Skeletal muscle satellite cell (primary cell): ENCODE measurements at regions not wholly inside any gene's neighbourhood (a gene's known extent, or its start where the extent isn't known, plus 50 kb on each side); places are given as distances from the start of the nearest gene placed in this dataset.
"Not testable (repeated sequence)": the region's sequence is repeated elsewhere in the genome, so short reads cannot be mapped to it uniquely, and the experiment has no call there.

Source experiments
- H3K27me3 ChIP-seq: 2 replicates; pipeline ENCODE4 v1.7.0; 2013; ENCODE audit warnings: low read length; ENCODE audit not compliant: control insufficient read depth, insufficient read depth
- H3K36me3 ChIP-seq: 2 replicates; pipeline ENCODE4 v1.7.0; 2013; ENCODE audit warnings: mild to moderate bottlenecking, control low read depth, low read length; ENCODE audit not compliant: insufficient read depth
- H3K4me1 ChIP-seq: 2 replicates; pipeline ENCODE4 v1.7.0; 2013; ENCODE audit warnings: low read length; ENCODE audit not compliant: control insufficient read depth, insufficient read depth
- H3K4me2 ChIP-seq: 2 replicates; pipeline ENCODE4 v1.7.0; 2013; ENCODE audit warnings: mild to moderate bottlenecking, low read length
- H3K4me3 ChIP-seq: 2 replicates; pipeline ENCODE4 v1.7.0; 2013; ENCODE audit warnings: low read length
- H3K9ac ChIP-seq: 2 replicates; pipeline ENCODE4 v1.7.0; 2013; ENCODE audit warnings: mild to moderate bottlenecking, low read depth, low read length, moderate library complexity
- H3K9me3 ChIP-seq: replicated peaks from 2 replicates; pipeline ENCODE4 v1.7.0; 2013; ENCODE audit warnings: mild to moderate bottlenecking, control low read depth, low read length

DNA sequence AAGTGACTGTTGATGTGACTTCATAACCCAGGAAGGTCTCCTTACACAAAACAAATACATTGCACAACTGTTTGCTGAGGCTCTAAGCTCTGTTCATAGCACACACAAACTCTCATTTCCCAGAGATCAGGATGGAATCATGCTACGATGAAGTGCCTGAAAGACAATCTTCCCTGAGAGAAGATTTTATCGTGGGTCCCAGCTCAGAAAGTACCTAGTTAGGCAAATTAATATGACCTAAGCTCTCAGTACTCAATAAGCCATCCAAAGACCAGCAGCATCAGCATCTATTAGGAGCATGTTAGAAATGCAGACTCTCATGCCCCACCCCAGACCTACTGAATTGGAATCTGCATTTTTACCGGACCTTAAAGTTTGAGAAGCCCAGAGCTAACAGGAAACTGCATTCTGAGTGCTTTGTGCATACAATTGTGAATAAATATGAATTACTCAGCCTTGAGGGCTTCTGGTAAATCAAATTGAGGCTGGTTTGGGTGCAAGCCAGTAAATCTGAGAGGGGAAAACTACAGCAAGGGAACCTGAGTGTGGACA lies 161.5 kb upstream of the C2CD4B start:
- H3K4me3 ChIP-seq = no peak overlapping the region
- H3K9ac ChIP-seq = no peak overlapping the region
- H3K4me1 ChIP-seq = no peaks in the 10 kb centered on the region
- H3K27me3 ChIP-seq = peaks cover 24% of the 10 kb centered on the region
- no peak overlapping the region for H3K4me2 ChIP-seq
- no peaks in the 10 kb centered on the region for H3K9me3 ChIP-seq
- no peaks in the 10 kb centered on the region for H3K36me3 ChIP-seq

DNA sequence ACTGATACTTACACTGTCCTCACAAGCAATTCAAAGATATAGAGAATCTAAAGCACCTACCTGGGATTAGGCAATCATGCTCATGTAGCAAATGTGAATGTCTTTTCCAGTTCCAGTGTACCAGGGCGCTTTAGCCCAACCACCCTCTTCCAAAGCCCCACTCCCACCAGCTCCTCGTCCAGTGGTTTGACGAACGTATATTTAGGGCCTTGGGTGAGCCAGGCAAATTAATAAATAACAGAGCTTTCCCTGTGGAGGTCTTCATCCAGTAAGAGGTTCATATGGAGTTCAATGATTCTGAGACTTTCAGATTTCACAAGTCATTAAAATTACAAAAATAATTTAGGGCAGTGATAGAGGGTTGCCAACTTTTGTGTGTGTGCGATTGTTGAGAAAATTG lies 162.3 kb upstream of the C2CD4B start:
- Histone ChIP-seq H3K4me1 (no peaks in the 10 kb centered on the region), H3K4me2 (no peak overlapping the region), H3K9ac (no peak overlapping the region), H3K9me3 (no peaks in the 10 kb centered on the region), H3K4me3 (no peak overlapping the region), H3K27me3 (peaks cover 17% of the 10 kb centered on the region), H3K36me3 (no peaks in the 10 kb centered on the region)

DNA sequence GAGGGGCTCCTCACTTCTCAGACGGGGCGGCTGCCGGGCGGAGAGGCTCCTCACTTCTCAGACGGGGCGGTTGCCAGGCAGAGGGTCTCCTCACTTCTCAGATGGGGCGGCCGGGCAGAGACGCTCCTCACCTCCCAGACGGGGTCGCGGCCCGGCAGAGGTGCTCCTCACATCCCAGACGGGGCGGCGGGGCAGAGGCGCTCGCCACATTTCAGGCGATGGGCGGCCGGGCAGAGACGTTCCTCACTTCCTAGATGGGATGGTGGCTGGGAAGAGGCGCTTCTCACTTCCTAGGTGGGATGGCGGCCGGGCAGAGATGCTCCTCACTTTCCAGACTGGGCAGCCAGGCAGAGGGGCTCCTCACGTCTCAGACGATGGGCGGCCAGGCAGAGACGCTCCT lies 167.4 kb upstream of the C2CD4B start:
- H3K36me3 ChIP-seq = not testable (repeated sequence)

DNA sequence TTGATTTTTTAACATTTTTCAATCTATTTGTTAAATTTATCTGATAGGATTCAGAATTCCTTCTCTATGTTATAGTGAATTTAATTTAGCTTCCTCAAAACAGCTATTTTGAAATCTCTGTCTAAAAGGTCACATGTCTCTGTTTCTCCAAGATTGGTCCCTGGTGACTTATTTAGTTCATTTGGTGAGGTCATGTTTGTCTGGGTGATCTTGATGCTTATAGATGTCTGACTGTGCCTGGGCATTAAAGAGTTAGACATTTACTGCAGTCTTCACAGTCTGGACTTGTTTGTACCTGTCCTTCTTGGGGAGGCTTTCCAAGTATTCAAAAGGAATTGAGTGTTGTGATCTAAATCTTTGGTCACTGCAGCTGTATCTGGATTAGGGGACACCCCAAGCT lies 169.5 kb upstream of the C2CD4B start:
- Histone ChIP-seq H3K27me3 (peaks cover 31% of the 10 kb centered on the region), H3K36me3 (no peaks in the 10 kb centered on the region), H3K9ac (no peak overlapping the region)

More for the DNA sequence above, 167.4 kb upstream of the C2CD4B start:
- H3K4me1 ChIP-seq, H3K9me3 ChIP-seq, H3K4me2 ChIP-seq, H3K9ac ChIP-seq, H3K4me3 ChIP-seq: not testable (repeated sequence)
- peaks cover 21% of the 10 kb centered on the region for H3K27me3 ChIP-seq

DNA sequence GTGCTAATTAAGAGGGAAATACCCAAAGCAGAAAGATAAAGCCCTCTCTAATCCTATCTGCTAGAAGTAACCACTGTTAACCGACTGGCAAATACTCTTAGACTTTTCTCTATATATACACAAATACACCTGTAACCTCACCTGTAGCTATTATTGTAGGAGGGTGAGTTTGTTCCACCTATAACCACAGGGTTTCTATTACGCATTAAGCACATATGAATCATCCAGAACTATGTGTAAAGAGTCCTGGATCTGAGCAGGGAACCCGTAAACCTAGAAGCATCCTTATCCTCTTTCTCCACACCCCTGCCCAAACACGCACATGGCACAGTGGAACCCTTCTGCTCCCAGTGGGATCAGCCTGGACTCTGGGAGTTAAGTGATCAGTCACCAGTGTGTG lies 172.8 kb upstream of the C2CD4B start:
- Histone ChIP-seq H3K4me3 (no peak overlapping the region), H3K36me3 (no peaks in the 10 kb centered on the region), H3K4me2 (no peak overlapping the region), H3K4me1 (no peaks in the 10 kb centered on the region), H3K27me3 (peaks cover 34% of the 10 kb centered on the region), H3K9me3 (no peaks in the 10 kb centered on the region), H3K9ac (no peak overlapping the region)

More for the DNA sequence above, 169.5 kb upstream of the C2CD4B start:
- no peaks in the 10 kb centered on the region for H3K9me3 ChIP-seq
- no peak overlapping the region for H3K4me3 ChIP-seq
- no peak overlapping the region for H3K4me2 ChIP-seq
- no peaks in the 10 kb centered on the region for H3K4me1 ChIP-seq

DNA sequence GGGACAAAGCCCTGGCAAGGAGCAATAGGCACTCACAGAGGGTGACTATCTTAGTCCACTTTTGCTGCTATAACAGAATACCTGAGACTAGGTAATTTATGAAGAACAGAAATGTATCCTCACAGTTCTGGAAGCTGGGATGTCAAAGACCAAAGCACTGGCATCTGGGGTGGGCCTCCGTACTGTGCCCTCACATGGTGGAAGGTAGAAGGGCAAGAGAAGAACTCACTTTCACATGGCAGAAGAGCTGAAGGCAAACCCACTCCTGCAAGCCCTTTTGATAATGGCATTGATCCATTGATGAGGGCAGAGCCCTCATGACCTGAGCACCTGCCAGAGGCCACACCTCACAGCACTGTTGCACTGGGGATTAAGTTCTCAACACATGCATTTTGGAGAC lies 173.4 kb upstream of the C2CD4B start:
- Histone ChIP-seq H3K9ac (no peak overlapping the region), H3K36me3 (no peaks in the 10 kb centered on the region), H3K4me3 (no peak overlapping the region), H3K9me3 (no peaks in the 10 kb centered on the region), H3K4me1 (no peaks in the 10 kb centered on the region), H3K4me2 (no peak overlapping the region), H3K27me3 (peaks cover 32% of the 10 kb centered on the region)

DNA sequence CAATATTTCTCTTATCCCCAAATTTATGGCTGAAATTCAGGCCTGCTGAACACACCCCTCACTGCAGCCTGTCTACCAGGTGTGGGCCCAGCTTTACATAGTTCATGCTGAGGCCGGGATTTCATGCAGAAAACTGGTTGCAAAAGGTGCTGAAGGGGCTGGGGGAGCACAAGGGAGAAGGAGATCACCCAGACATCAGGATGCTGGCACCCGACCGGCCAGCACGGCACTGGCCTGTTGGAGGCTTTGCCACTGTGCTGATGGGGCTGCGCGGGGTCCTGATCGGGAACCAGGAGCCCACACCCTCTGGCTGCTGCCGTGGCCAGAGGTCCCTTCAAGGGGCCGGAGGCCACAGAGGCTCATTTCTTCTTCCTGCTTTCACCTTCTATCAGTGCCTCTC lies 177.9 kb upstream of the C2CD4B start:
- Histone ChIP-seq H3K9me3 (no peaks in the 10 kb centered on the region), H3K4me1 (no peaks in the 10 kb centered on the region), H3K36me3 (no peaks in the 10 kb centered on the region), H3K4me3 (no peak overlapping the region), H3K9ac (no peak overlapping the region), H3K27me3 (peaks cover 14% of the 10 kb centered on the region), H3K4me2 (no peak overlapping the region)

DNA sequence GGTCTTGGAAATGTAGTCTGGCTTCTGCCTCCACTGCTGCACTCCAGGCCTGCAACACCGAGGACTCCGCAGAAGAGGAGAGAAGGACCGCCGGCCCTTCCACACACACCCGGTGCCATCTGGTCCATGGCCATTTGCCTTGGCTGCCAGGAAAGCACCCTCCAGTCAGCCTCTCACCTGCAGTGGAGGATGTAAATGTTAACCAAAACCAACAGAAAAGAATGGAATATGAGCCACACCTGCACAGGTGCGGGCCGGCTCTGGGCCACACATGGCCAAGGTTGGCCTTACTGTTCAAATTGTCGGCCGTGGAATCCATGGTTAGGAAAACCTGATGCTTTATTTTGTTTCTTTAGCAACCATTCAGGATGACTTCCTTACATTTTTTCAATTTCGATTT lies 178.3 kb upstream of the C2CD4B start:
- Histone ChIP-seq H3K36me3 (no peaks in the 10 kb centered on the region), H3K4me1 (no peaks in the 10 kb centered on the region), H3K27me3 (peaks cover 10% of the 10 kb centered on the region), H3K9me3 (no peaks in the 10 kb centered on the region), H3K4me2 (no peak overlapping the region), H3K4me3 (no peak overlapping the region), H3K9ac (no peak overlapping the region)

DNA sequence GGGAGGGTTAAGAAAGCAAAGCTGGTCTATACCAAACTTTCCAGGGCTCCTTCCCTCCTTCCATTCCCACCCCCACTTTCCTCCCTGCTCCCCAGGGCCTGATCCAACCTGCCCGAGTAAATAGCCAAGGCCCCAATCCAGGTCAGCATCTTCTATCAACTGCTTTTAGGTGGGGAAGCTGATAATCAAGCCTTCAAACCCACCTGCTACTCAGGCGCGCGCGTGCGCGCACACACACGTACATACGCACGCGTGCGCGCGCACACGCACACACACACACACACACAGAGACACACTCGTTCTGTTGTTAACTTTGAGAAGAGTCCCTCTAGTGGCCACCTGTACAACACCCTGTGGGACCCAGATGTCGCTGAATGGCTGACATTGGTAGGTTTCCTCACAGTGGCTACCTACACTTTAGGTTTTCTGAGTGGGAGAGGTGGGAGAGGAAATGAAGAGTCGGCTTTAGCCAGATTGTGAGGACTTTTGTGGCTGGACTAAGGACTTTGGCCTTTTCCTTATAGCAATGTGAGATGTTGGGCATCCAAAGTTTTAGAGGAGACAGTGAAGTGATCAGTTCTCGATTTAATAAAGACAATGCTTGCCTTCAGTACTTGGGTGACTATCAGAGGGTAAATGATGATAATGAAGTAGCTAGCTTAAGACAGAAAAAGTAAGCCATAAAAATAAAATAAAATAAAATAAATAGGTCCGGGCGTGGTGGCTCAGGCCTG lies 179.9 kb upstream of the C2CD4B start:
- H3K4me3 ChIP-seq = no peak overlapping the region
- no peaks in the 10 kb centered on the region for H3K27me3 ChIP-seq
- H3K9me3 ChIP-seq = no peaks in the 10 kb centered on the region
- no peak overlapping the region for H3K4me2 ChIP-seq
- no peaks in the 10 kb centered on the region for H3K36me3 ChIP-seq
- no peak overlapping the region for H3K9ac ChIP-seq
- H3K4me1 ChIP-seq = no peaks in the 10 kb centered on the region

DNA sequence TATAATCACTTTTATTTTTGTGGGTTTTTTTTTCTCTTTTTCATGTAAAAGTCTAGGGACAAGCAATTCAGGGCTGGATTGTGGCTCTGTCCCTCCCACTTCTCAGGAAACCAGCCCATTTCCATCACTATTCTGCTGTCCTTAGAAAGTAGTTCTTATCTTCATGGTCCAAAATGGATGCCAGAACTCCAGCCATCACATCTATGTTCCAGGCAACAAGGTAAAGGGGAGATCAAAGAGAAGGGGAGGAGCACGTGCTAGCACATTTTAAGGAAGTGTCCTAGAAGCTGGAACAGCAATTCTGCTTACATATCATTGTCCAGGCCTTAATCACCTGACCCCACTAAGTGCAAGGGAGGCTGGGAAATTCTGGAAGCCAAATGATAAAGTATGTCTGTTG lies 181.1 kb upstream of the C2CD4B start:
- Histone ChIP-seq H3K9ac (no peak overlapping the region), H3K9me3 (no peaks in the 10 kb centered on the region), H3K36me3 (no peaks in the 10 kb centered on the region), H3K4me1 (no peaks in the 10 kb centered on the region), H3K4me3 (no peak overlapping the region), H3K27me3 (no peaks in the 10 kb centered on the region), H3K4me2 (no peak overlapping the region)

DNA sequence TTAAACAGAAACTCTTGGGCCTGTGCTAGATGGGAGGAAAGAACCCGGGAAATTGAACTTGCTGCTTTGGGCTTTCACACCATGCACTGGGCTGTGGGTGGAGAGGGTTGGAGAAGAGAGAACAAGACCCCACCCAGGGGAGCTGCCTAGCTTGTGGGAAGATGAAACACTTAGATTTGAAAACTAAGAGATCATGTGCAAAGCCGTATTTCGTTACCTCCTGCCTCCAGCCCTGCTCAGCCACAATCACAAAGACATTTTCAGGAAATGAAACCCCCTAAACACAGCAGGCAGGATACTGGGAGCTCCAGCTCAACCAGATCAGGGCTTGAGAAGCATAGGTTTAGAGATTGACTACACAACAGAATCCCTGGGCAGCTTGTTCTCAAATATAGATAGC lies 183.0 kb upstream of the C2CD4B start:
- Histone ChIP-seq H3K27me3 (peaks cover 10% of the 10 kb centered on the region), H3K36me3 (no peaks in the 10 kb centered on the region), H3K4me2 (no peak overlapping the region), H3K4me1 (no peaks in the 10 kb centered on the region), H3K9ac (no peak overlapping the region), H3K9me3 (no peaks in the 10 kb centered on the region), H3K4me3 (no peak overlapping the region)

DNA sequence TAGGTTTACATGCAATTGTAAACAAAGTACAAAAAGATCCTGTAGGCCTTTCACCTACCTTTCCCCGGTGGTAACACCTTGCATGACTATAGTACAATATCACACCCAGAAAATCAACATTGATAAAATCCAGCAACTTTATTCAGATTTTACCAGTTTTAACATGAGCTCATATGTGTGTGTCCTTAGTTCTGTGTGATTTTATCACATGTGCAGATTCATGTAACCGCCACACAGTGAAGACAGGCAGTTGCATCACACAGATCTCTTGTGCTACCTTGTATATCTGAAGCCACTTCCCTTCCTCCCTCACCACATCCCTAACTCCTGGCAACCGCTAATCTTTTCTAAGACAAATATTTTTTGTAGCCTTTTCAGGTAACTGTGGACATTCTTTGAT lies 183.5 kb upstream of the C2CD4B start:
- Histone ChIP-seq H3K4me3 (no peak overlapping the region), H3K4me1 (no peaks in the 10 kb centered on the region), H3K9me3 (no peaks in the 10 kb centered on the region), H3K27me3 (peaks cover 15% of the 10 kb centered on the region), H3K9ac (no peak overlapping the region), H3K4me2 (no peak overlapping the region), H3K36me3 (no peaks in the 10 kb centered on the region)
